AG09319 (cell line): ENCODE measurements at regions not wholly inside any gene's neighbourhood (a gene's known extent, or its start where the extent isn't known, plus 50 kb on each side); places are given as distances from the start of the nearest gene placed in this dataset.

Experiments used
- DNase-seq: peaks from one replicate; pipeline ENCODE4 v3.0.0-alpha.2; 2010; ENCODE audit warnings: low read depth; ENCODE audit errors: extremely low read depth
- CTCF ChIP-seq: IDR thresholded peaks from 2 replicates; pipeline ENCODE4 v1.5.1; 2011; ENCODE audit warnings: low read depth, mild to moderate bottlenecking, inconsistent platforms, low read length, moderate library complexity

GRCh38 chr5:113825176-113825575, 311.7 kb downstream of the YTHDC2 start:
- no peak for DNase-seq
- TF ChIP-seq CTCF = no peak

GRCh38 chr5:113846941-113847340, 333.4 kb downstream of the YTHDC2 start:
- TF ChIP-seq CTCF = no peak
- DNase-seq = no peak

DNA sequence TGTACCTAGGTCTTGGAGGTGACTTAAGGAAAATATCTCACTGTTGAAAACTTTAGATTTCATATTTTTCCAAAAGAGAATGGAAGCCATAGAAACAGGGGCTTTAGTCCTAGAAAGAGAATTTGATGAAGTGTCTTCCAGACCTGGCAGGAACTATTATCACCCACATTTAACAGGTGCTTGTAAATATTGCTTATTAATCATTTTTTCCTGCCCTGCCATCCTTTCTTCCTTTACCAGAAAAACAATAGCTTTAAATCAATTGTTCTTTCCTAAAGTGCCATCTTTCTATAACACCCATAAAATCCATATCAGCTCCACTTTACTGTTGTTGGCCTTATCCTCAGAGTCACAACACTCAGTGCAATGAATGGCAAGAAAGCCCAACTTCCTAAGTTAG, 350.9 kb downstream of the YTHDC2 start:
- DNase-seq = no peak

DNA sequence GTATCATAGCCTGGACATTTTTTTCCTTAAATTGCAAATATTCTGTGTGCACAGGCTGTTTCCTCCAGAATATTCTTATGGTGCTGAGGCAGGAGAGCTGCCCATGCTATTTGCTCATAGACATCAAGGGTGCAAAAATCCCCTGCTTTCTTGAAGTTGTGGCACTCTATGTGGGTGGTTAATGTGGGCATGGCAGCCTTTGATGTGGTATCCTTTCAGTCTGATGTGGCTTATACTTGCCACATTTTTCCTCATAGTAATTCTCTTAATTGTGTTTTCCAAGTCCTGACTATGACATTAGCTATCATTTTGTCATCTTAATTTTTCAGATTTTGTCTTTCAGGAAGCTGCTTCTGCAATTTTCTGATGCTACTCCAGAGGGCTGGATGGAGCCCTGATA, 353.3 kb downstream of the YTHDC2 start:
- TF ChIP-seq CTCF = no peak

More for the DNA sequence above, 350.9 kb downstream of the YTHDC2 start:
- TF ChIP-seq CTCF = no peak

DNA sequence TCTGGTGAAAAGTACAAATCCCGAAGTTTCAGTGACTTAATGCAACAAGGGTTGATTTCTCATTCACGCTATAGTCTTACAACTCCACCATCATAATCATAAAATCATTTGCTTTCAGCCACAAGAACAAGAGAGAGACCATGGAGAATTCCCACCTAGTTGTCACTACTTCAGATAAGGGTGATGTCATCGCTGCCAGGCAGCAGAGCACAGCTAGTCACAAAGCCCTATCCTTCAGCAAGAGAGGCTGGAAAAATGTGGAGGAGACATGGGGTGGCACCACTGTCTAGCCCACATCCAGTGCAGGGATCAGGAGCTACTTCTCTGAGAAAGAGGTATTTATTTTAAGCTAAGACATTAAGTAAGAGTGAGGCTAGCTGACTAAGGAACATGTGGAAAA, 356.1 kb downstream of the YTHDC2 start:
- TF ChIP-seq CTCF = no peak
- DNase-seq = no peak

More for the DNA sequence above, 353.3 kb downstream of the YTHDC2 start:
- DNase-seq = no peak

- no peak for TF ChIP-seq CTCF
- DNase-seq = no peak
Observed at GRCh38 chr5:113871972-113872371, 358.5 kb downstream of the YTHDC2 start.

DNA sequence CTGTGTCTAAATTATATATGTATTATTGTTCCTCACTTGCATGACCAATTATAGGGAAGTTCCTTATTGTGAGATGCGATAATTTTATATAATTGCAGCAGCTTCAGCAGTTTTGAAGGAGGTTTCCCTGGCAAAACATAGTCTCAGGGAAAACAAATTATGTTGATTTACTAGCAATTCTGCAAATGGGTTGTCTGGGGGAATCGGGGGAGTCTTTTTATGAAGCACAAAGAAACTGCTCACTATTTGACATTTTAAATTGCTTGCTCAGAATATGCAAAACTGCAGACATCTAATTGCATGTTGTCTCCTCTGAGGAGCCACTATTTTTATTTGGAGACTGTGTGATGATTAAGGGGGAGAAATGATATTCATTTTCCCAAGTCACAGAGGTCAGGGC, 361.6 kb downstream of the YTHDC2 start:
- TF ChIP-seq CTCF = no peak
- DNase-seq = no peak

- no peak for DNase-seq
- no peak for TF ChIP-seq CTCF
Observed at GRCh38 chr5:113891491-113891890, 378.0 kb downstream of the YTHDC2 start.
